ENCODE measurements at regions not wholly inside any gene's neighbourhood (a gene's known extent, or its start where the extent isn't known, plus 50 kb on each side); places are given as distances from the start of the nearest gene placed in this dataset.
"Not testable (repeated sequence)": the region's sequence is repeated elsewhere in the genome, so short reads cannot be mapped to it uniquely, and the experiment has no call there.

DNA sequence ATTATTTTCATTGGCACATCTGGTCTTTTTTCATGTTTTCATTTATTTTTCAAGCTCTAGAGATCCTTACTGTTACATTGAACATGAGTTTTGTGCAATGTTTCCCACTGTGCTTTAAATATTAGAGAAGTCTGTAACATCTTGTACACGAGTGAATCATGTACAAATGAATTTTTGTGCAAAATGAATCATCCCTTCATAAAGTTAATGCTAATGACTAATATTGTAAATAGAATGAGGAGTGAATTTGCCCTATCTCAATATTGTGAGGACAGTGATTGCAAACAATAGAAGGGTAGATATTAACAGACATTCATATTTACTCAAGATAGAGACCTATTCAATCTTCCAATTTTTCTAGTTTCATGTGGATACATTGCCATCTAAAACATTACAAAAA lies 463.3 kb upstream of the FOXG1 start:
- H3K79me2 ChIP-seq (ENCODE audit: insufficient read depth, low read length), result no peaks in the 10 kb centered on the region
- H3K4me1 ChIP-seq (ENCODE audit: insufficient read depth, low read length), result no peaks in the 10 kb centered on the region
- DNase-seq (ENCODE audit: insufficient read length, low spot score, missing footprints), result no peak
- H2AFZ ChIP-seq (ENCODE audit: low read length), result no peak overlapping the region
- no peaks in the 10 kb centered on the region for H4K20me1 ChIP-seq (ENCODE audit: insufficient read depth, low read length)
- peaks cover 2% of the 10 kb centered on the region for H3K9me3 ChIP-seq (ENCODE audit: low read depth, low read length)
- H3K27ac ChIP-seq (ENCODE audit: low read depth, low read length), result no peak overlapping the region
- no peaks in the 10 kb centered on the region for H3K36me3 ChIP-seq (ENCODE audit: insufficient read depth, low read length)
- H3K27me3 ChIP-seq (ENCODE audit: insufficient read depth, low read length), result no peaks in the 10 kb centered on the region
- TF ChIP-seq CTCF (IDR thresholded peaks at IDR 0.05; ENCODE audit: extremely low read depth, low read depth, low read length), result no peak
- H3K4me3 ChIP-seq (ENCODE audit: insufficient read depth, low read length), result no peak overlapping the region
- H3K4me2 ChIP-seq (ENCODE audit: insufficient read depth, low read length), result no peak overlapping the region

DNA sequence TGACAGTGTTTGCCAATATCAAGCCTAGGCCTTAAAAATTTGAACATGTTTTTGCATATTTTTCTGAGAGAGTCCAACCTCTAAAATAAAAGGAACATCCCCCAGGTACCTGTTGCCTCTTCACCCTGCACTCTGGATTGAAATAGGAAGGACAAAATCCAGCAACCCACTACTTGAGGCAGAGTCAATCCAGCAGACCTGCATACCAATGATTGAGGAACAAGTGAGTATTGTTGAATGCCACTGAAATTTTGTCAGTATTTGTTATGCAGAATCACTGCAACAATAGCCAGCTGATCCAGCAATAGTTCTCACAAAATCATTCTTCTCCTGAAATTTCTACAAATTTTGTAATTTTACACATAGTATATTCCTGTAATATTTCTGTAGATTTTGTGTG lies 460.6 kb upstream of the FOXG1 start:
- peaks cover 2% of the 10 kb centered on the region for H3K9me3 ChIP-seq (ENCODE audit: low read depth, low read length)
- no peaks in the 10 kb centered on the region for H3K27me3 ChIP-seq (ENCODE audit: insufficient read depth, low read length)
- H3K4me1 ChIP-seq (ENCODE audit: insufficient read depth, low read length), result no peaks in the 10 kb centered on the region
- DNase-seq (ENCODE audit: insufficient read length, low spot score, missing footprints), result no peak
- no peaks in the 10 kb centered on the region for H4K20me1 ChIP-seq (ENCODE audit: insufficient read depth, low read length)
- no peaks in the 10 kb centered on the region for H3K36me3 ChIP-seq (ENCODE audit: insufficient read depth, low read length)
- H2AFZ ChIP-seq (ENCODE audit: low read length), result no peak overlapping the region
- no peak for TF ChIP-seq CTCF (IDR thresholded peaks at IDR 0.05; ENCODE audit: extremely low read depth, low read depth, low read length)
- no peak overlapping the region for H3K4me3 ChIP-seq (ENCODE audit: insufficient read depth, low read length)
- H3K79me2 ChIP-seq (ENCODE audit: insufficient read depth, low read length), result no peaks in the 10 kb centered on the region
- no peak overlapping the region for H3K27ac ChIP-seq (ENCODE audit: low read depth, low read length)
- no peak overlapping the region for H3K4me2 ChIP-seq (ENCODE audit: insufficient read depth, low read length)

- Histone ChIP-seq H3K9me3 (ENCODE audit: low read depth, low read length) (no peaks in the 10 kb centered on the region), H2AFZ (ENCODE audit: low read length) (no peak overlapping the region), H3K27ac (ENCODE audit: low read depth, low read length) (no peak overlapping the region), H3K4me2 (ENCODE audit: insufficient read depth, low read length) (no peak overlapping the region), H3K27me3 (ENCODE audit: insufficient read depth, low read length) (no peaks in the 10 kb centered on the region), H3K36me3 (ENCODE audit: insufficient read depth, low read length) (no peaks in the 10 kb centered on the region), H3K4me3 (ENCODE audit: insufficient read depth, low read length) (no peak overlapping the region), H3K4me1 (ENCODE audit: insufficient read depth, low read length) (no peaks in the 10 kb centered on the region), H3K79me2 (ENCODE audit: insufficient read depth, low read length) (no peaks in the 10 kb centered on the region), H4K20me1 (ENCODE audit: insufficient read depth, low read length) (no peaks in the 10 kb centered on the region)
- no peak for TF ChIP-seq CTCF (IDR thresholded peaks at IDR 0.05; ENCODE audit: extremely low read depth, low read depth, low read length)
- DNase-seq (ENCODE audit: insufficient read length, low spot score, missing footprints), result no peak
Measured at GRCh38 chr14:28307506-28307905, 459.1 kb upstream of the FOXG1 start.

GRCh38 chr14:28308734-28309133 lies 457.9 kb upstream of the FOXG1 start:
- DNase-seq (ENCODE audit: insufficient read length, low spot score, missing footprints), result no peak
- no peaks in the 10 kb centered on the region for H3K79me2 ChIP-seq (ENCODE audit: insufficient read depth, low read length)
- no peak overlapping the region for H3K4me3 ChIP-seq (ENCODE audit: insufficient read depth, low read length)
- no peaks in the 10 kb centered on the region for H4K20me1 ChIP-seq (ENCODE audit: insufficient read depth, low read length)
- H3K4me2 ChIP-seq (ENCODE audit: insufficient read depth, low read length), result no peak overlapping the region
- no peak for TF ChIP-seq CTCF (IDR thresholded peaks at IDR 0.05; ENCODE audit: extremely low read depth, low read depth, low read length)
- no peaks in the 10 kb centered on the region for H3K9me3 ChIP-seq (ENCODE audit: low read depth, low read length)
- H3K4me1 ChIP-seq (ENCODE audit: insufficient read depth, low read length), result no peaks in the 10 kb centered on the region
- no peaks in the 10 kb centered on the region for H3K27me3 ChIP-seq (ENCODE audit: insufficient read depth, low read length)
- no peaks in the 10 kb centered on the region for H3K36me3 ChIP-seq (ENCODE audit: insufficient read depth, low read length)
- H2AFZ ChIP-seq (ENCODE audit: low read length), result no peak overlapping the region
- H3K27ac ChIP-seq (ENCODE audit: low read depth, low read length), result no peak overlapping the region

GRCh38 chr14:28317890-28318675 lies 448.5 kb upstream of the FOXG1 start:
- not testable (repeated sequence) for H2AFZ ChIP-seq (ENCODE audit: low read length); H4K20me1 ChIP-seq (ENCODE audit: insufficient read depth, low read length); H3K4me2 ChIP-seq (ENCODE audit: insufficient read depth, low read length); H3K27ac ChIP-seq (ENCODE audit: low read depth, low read length); H3K9me3 ChIP-seq (ENCODE audit: low read depth, low read length); H3K4me1 ChIP-seq (ENCODE audit: insufficient read depth, low read length); H3K4me3 ChIP-seq (ENCODE audit: insufficient read depth, low read length); H3K79me2 ChIP-seq (ENCODE audit: insufficient read depth, low read length); H3K36me3 ChIP-seq (ENCODE audit: insufficient read depth, low read length); H3K27me3 ChIP-seq (ENCODE audit: insufficient read depth, low read length); DNase-seq (ENCODE audit: insufficient read length, low spot score, missing footprints)
